ENCODE measurements at regions not wholly inside any gene's neighbourhood (a gene's known extent, or its start where the extent isn't known, plus 50 kb on each side); places are given as distances from the start of the nearest gene placed in this dataset.

GRCh38 chr3:178246004-178246403, 290.2 kb upstream of the KCNMB2 start:
- no peak overlapping the region for H3K27ac Mint-ChIP-seq
- no peaks in the 10 kb centered on the region for H3K9me3 Mint-ChIP-seq
- H3K4me1 Mint-ChIP-seq (ENCODE audit: low read depth) = no peaks in the 10 kb centered on the region
- no peak overlapping the region for H3K4me3 Mint-ChIP-seq
- H3K27me3 Mint-ChIP-seq (ENCODE audit: low read depth) = no peaks in the 10 kb centered on the region
- no peaks in the 10 kb centered on the region for H3K36me3 Mint-ChIP-seq (ENCODE audit: low read depth)

- Mint-ChIP-seq H3K4me3 (no peak overlapping the region), H3K27me3 (ENCODE audit: low read depth) (no peaks in the 10 kb centered on the region), H3K27ac (no peak overlapping the region), H3K36me3 (ENCODE audit: low read depth) (no peaks in the 10 kb centered on the region), H3K9me3 (no peaks in the 10 kb centered on the region), H3K4me1 (ENCODE audit: low read depth) (no peaks in the 10 kb centered on the region)
Measured at GRCh38 chr3:178255315-178255714, 280.9 kb upstream of the KCNMB2 start.

- H3K36me3 Mint-ChIP-seq (ENCODE audit: low read depth) = no peaks in the 10 kb centered on the region
- no peak overlapping the region for H3K4me3 Mint-ChIP-seq
- no peak overlapping the region for H3K27ac Mint-ChIP-seq
- H3K4me1 Mint-ChIP-seq (ENCODE audit: low read depth) = no peaks in the 10 kb centered on the region
- no peaks in the 10 kb centered on the region for H3K27me3 Mint-ChIP-seq (ENCODE audit: low read depth)
- no peaks in the 10 kb centered on the region for H3K9me3 Mint-ChIP-seq
Measured at GRCh38 chr3:178257491-178257890, 278.7 kb upstream of the KCNMB2 start.

DNA sequence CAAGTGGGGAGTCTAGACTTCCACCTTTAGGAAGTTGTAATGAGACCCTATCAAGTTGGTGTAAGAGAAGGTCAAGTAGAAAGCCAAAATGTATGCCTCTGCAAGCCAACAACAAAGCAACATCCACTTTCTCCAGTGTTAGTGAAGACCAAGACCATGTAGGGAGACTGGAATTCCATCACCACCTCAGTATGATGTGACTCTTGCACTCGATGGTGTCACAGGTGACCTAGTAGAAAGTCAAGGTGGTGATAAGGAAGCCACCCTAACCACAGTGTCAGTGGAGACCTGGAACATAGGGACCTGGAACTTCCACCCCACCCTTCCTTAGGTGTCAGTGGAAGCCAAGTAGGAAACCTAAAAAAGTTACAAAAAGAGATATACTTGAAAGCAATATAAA, 278.1 kb upstream of the KCNMB2 start:
- Mint-ChIP-seq H3K36me3 (ENCODE audit: low read depth) (no peaks in the 10 kb centered on the region), H3K27ac (no peak overlapping the region), H3K9me3 (no peaks in the 10 kb centered on the region), H3K4me3 (no peak overlapping the region), H3K27me3 (ENCODE audit: low read depth) (no peaks in the 10 kb centered on the region), H3K4me1 (ENCODE audit: low read depth) (no peaks in the 10 kb centered on the region)

GRCh38 chr3:178259703-178260102, 276.5 kb upstream of the KCNMB2 start:
- no peaks in the 10 kb centered on the region for H3K27me3 Mint-ChIP-seq (ENCODE audit: low read depth)

DNA sequence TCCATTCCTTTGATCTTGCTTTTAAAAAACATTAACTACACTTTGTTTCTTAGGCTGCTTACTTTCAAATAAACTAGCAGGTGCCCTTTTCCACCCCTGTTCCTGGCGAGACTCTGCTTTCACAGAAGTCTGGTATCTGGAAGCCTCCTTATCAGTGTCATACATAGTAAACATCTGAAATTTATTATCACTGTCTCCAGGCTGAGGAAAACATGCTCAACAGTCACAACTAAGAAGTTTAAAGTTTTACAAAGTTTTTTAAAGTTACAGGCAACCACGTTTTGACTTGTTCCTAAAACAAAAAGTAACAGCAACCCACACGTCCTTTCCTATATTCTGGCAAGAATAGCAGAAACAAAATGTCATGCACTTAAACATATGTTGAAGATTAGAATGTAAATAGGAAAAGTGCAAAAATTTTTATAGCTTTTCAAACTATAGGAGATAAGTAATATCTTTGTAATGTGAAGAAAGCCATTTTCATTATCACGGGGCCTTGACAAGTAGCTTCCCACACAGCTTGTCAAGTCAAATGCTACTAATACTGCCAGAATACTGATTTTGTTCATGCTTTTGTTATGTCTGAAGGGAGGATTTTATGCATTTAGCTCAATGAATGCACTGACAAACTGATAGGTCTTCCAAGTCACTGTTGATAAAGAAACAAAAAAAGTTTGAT, 275.2 kb upstream of the KCNMB2 start:
- no peaks in the 10 kb centered on the region for H3K9me3 Mint-ChIP-seq

More at GRCh38 chr3:178259703-178260102, 276.5 kb upstream of the KCNMB2 start:
- H3K4me3 Mint-ChIP-seq = no peak overlapping the region
- no peaks in the 10 kb centered on the region for H3K36me3 Mint-ChIP-seq (ENCODE audit: low read depth)
- H3K9me3 Mint-ChIP-seq = no peaks in the 10 kb centered on the region
- no peaks in the 10 kb centered on the region for H3K4me1 Mint-ChIP-seq (ENCODE audit: low read depth)
- H3K27ac Mint-ChIP-seq = no peak overlapping the region

GRCh38 chr3:178263236-178263916, 272.9 kb upstream of the KCNMB2 start:
- Mint-ChIP-seq H3K27ac (no peak overlapping the region), H3K36me3 (ENCODE audit: low read depth) (no peaks in the 10 kb centered on the region), H3K9me3 (no peaks in the 10 kb centered on the region), H3K4me1 (ENCODE audit: low read depth) (no peaks in the 10 kb centered on the region), H3K27me3 (ENCODE audit: low read depth) (no peaks in the 10 kb centered on the region), H3K4me3 (no peak overlapping the region)

More for the DNA sequence above, 275.2 kb upstream of the KCNMB2 start:
- no peaks in the 10 kb centered on the region for H3K4me1 Mint-ChIP-seq (ENCODE audit: low read depth)
- no peak overlapping the region for H3K4me3 Mint-ChIP-seq
- no peaks in the 10 kb centered on the region for H3K36me3 Mint-ChIP-seq (ENCODE audit: low read depth)
- no peak overlapping the region for H3K27ac Mint-ChIP-seq
- H3K27me3 Mint-ChIP-seq (ENCODE audit: low read depth) = no peaks in the 10 kb centered on the region

GRCh38 chr3:178267158-178267844, 268.9 kb upstream of the KCNMB2 start:
- no peaks in the 10 kb centered on the region for H3K27me3 Mint-ChIP-seq (ENCODE audit: low read depth)
- no peak overlapping the region for H3K4me3 Mint-ChIP-seq
- no peaks in the 10 kb centered on the region for H3K9me3 Mint-ChIP-seq
- H3K27ac Mint-ChIP-seq = no peak overlapping the region
- no peaks in the 10 kb centered on the region for H3K36me3 Mint-ChIP-seq (ENCODE audit: low read depth)
- H3K4me1 Mint-ChIP-seq (ENCODE audit: low read depth) = no peaks in the 10 kb centered on the region

DNA sequence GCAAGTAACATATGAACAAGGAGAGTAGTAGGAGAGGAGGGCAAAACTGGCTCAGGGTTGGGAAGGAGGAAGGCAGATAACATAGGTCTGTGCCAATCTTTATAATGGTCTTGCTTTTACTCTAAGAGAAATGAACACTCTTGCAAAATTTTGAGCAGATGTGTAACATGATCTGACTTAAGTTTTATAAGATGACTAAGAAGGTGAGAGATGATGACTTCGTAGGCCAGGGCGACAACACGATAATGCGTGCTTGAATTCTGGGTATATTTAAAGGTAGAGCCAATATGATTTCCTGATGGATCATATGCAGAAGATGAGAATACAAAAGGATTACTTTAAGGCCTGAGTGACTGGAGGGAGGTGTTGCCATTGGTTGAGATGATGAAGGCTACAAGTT, 265.4 kb upstream of the KCNMB2 start:
- H3K27ac Mint-ChIP-seq = no peak overlapping the region
- no peaks in the 10 kb centered on the region for H3K4me1 Mint-ChIP-seq (ENCODE audit: low read depth)
- no peaks in the 10 kb centered on the region for H3K9me3 Mint-ChIP-seq

GRCh38 chr3:178271740-178272387, 264.4 kb upstream of the KCNMB2 start:
- Mint-ChIP-seq H3K27ac (no peak overlapping the region), H3K4me1 (ENCODE audit: low read depth) (no peaks in the 10 kb centered on the region), H3K9me3 (no peaks in the 10 kb centered on the region), H3K4me3 (no peak overlapping the region), H3K36me3 (ENCODE audit: low read depth) (no peaks in the 10 kb centered on the region), H3K27me3 (ENCODE audit: low read depth) (no peaks in the 10 kb centered on the region)

More for the DNA sequence above, 265.4 kb upstream of the KCNMB2 start:
- Mint-ChIP-seq H3K27me3 (ENCODE audit: low read depth) (no peaks in the 10 kb centered on the region), H3K4me3 (no peak overlapping the region), H3K36me3 (ENCODE audit: low read depth) (no peaks in the 10 kb centered on the region)

GRCh38 chr3:178272841-178273240, 263.4 kb upstream of the KCNMB2 start:
- no peak overlapping the region for H3K27ac Mint-ChIP-seq
- no peaks in the 10 kb centered on the region for H3K36me3 Mint-ChIP-seq (ENCODE audit: low read depth)

GRCh38 chr3:178274711-178275110, 261.5 kb upstream of the KCNMB2 start:
- Mint-ChIP-seq H3K36me3 (ENCODE audit: low read depth) (no peaks in the 10 kb centered on the region), H3K9me3 (peaks cover 17% of the 10 kb centered on the region), H3K27ac (no peak overlapping the region), H3K27me3 (ENCODE audit: low read depth) (no peaks in the 10 kb centered on the region), H3K4me1 (ENCODE audit: low read depth) (no peaks in the 10 kb centered on the region), H3K4me3 (no peak overlapping the region)

More at GRCh38 chr3:178272841-178273240, 263.4 kb upstream of the KCNMB2 start:
- Mint-ChIP-seq H3K4me3 (no peak overlapping the region), H3K9me3 (peaks cover 1% of the 10 kb centered on the region), H3K4me1 (ENCODE audit: low read depth) (no peaks in the 10 kb centered on the region), H3K27me3 (ENCODE audit: low read depth) (no peaks in the 10 kb centered on the region)

- H3K27ac Mint-ChIP-seq = no peak overlapping the region
- no peaks in the 10 kb centered on the region for H3K36me3 Mint-ChIP-seq (ENCODE audit: low read depth)
- peaks cover 21% of the 10 kb centered on the region for H3K9me3 Mint-ChIP-seq
- no peak overlapping the region for H3K4me3 Mint-ChIP-seq
- no peaks in the 10 kb centered on the region for H3K4me1 Mint-ChIP-seq (ENCODE audit: low read depth)
- H3K27me3 Mint-ChIP-seq (ENCODE audit: low read depth) = no peaks in the 10 kb centered on the region
Measured at GRCh38 chr3:178275311-178275710, 260.9 kb upstream of the KCNMB2 start.

- Mint-ChIP-seq H3K27ac (no peak overlapping the region), H3K9me3 (peaks cover 21% of the 10 kb centered on the region), H3K27me3 (ENCODE audit: low read depth) (no peaks in the 10 kb centered on the region), H3K4me1 (ENCODE audit: low read depth) (no peaks in the 10 kb centered on the region), H3K4me3 (no peak overlapping the region), H3K36me3 (ENCODE audit: low read depth) (no peaks in the 10 kb centered on the region)
Measured at GRCh38 chr3:178275793-178276192, 260.4 kb upstream of the KCNMB2 start.
